ENCODE measurements at regions not wholly inside any gene's neighbourhood (a gene's known extent, or its start where the extent isn't known, plus 50 kb on each side); places are given as distances from the start of the nearest gene placed in this dataset.

DNA sequence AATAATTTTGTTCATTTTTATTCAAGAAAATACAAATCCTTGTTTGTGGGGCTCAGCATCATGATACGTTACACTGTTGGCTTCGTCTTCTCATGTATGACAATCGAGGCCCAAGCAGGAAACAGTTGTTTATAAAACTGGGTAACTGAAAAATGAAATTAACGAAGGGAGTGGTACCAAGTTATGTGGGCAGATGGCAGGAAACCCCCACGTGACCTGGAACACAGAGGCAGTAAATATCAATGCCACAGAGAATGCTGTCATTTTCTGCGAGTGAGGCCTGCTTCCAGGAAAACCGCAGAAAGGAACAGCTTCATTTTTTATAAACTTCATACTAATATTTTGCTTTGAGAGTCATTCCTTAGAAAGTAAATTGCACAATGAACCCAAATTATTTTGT lies 201.0 kb upstream of the ADARB2 start:
- no peak for ATAC-seq
- TF ChIP-seq, protein P1, sequence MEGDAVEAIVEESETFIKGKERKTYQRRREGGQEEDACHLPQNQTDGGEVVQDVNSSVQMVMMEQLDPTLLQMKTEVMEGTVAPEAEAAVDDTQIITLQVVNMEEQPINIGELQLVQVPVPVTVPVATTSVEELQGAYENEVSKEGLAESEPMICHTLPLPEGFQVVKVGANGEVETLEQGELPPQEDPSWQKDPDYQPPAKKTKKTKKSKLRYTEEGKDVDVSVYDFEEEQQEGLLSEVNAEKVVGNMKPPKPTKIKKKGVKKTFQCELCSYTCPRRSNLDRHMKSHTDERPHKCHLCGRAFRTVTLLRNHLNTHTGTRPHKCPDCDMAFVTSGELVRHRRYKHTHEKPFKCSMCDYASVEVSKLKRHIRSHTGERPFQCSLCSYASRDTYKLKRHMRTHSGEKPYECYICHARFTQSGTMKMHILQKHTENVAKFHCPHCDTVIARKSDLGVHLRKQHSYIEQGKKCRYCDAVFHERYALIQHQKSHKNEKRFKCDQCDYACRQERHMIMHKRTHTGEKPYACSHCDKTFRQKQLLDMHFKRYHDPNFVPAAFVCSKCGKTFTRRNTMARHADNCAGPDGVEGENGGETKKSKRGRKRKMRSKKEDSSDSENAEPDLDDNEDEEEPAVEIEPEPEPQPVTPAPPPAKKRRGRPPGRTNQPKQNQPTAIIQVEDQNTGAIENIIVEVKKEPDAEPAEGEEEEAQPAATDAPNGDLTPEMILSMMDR (IDR thresholded peaks at IDR 0.05) = no peak

DNA sequence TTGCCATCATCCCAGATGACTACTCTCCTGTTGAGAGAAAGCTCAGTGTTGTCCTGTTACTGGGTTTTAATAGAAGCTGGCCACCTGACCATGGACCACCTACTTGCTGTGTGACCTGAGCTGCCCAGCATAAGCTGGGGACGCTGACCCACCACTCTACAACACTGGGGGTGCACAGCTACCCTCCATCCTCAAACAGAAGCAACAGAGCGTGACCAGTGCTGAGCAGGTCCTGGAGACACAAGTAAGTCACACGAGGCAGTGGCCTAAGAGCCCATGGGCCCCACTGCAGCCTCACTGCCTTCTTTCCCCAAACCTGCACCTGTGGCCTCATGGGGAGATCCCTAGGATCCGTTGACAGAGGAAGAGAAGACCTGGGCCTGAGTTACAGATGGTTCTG lies 198.6 kb upstream of the ADARB2 start:
- intact Hi-C loops (cut with DNase I, micrococcal nuclease) = no loop called here
- Histone ChIP-seq H3K9me3 (peaks cover 10% of the 10 kb centered on the region), H3K36me3 (ENCODE audit: low read depth) (no peaks in the 10 kb centered on the region), H3K4me1 (ENCODE audit: low read depth) (no peaks in the 10 kb centered on the region), H3K4me3 (no peak overlapping the region)
- TF ChIP-seq, protein P1 (IDR thresholded peaks at IDR 0.05) = no peak
- DNase-seq = no peak
- no peak for ATAC-seq

More for the DNA sequence above, 201.0 kb upstream of the ADARB2 start:
- Histone ChIP-seq H3K4me1 (ENCODE audit: low read depth) (no peaks in the 10 kb centered on the region), H3K4me3 (no peak overlapping the region), H3K9me3 (peaks cover 14% of the 10 kb centered on the region), H3K36me3 (ENCODE audit: low read depth) (no peaks in the 10 kb centered on the region)
- no peak for DNase-seq
- intact Hi-C loops (cut with DNase I, micrococcal nuclease) = no loop called here

DNA sequence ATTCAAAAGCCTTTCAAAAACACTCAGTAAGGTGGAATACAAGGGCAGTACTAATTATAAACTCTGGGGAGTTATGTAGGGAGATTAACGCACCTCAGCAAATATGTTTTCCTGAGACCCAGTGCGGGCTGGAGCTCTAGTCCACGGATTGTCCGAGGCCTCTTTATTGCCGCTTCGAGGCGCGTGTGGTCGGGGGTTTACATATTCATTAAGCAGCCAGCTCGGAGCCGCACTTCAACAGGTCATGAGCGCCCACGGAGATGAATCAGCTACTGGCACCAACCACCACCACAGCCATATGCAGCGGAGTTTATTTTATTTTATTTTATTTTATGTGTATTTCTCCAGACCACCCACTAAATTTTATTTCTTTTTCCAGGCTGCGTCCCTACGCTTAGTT lies 195.9 kb upstream of the ADARB2 start:
- no peaks in the 10 kb centered on the region for H3K4me1 ChIP-seq (ENCODE audit: low read depth)
- no peaks in the 10 kb centered on the region for H3K9me3 ChIP-seq
- TF ChIP-seq, protein P1 (IDR thresholded peaks at IDR 0.05) = no peak
- H3K36me3 ChIP-seq (ENCODE audit: low read depth) = no peaks in the 10 kb centered on the region
- no peak for DNase-seq
- intact Hi-C loops (cut with DNase I, micrococcal nuclease) = no loop called here
- ATAC-seq = no peak
- H3K4me3 ChIP-seq = no peak overlapping the region

DNA sequence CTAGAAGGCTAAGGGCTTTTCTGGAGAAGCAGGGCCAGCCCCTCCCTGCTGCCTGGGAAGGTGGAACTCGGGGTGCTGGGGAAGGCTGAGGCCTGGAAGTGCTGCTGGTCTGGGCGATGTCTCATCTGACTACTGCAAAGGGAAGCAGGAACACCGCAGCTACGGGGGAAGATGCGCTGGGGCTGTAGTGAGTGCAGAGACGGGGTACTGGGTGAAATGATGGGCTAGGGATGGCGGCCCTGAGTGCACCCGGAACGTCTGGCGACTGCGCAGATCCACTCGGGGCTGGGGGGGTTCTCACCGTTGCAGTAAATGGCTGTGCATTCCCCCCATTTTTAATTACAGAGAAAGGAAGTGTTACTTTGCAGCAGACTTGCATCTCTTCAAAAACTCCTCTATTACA lies 195.4 kb upstream of the ADARB2 start:
- DNase-seq (no peak), ATAC-seq (no peak)
- TF ChIP-seq, protein P1 (IDR thresholded peaks at IDR 0.05) = no peak
- no peak overlapping the region for H3K4me3 ChIP-seq
- no peaks in the 10 kb centered on the region for H3K4me1 ChIP-seq (ENCODE audit: low read depth)
- intact Hi-C loops (cut with DNase I, micrococcal nuclease) = no loop called here
- no peaks in the 10 kb centered on the region for H3K9me3 ChIP-seq
- no peaks in the 10 kb centered on the region for H3K36me3 ChIP-seq (ENCODE audit: low read depth)

DNA sequence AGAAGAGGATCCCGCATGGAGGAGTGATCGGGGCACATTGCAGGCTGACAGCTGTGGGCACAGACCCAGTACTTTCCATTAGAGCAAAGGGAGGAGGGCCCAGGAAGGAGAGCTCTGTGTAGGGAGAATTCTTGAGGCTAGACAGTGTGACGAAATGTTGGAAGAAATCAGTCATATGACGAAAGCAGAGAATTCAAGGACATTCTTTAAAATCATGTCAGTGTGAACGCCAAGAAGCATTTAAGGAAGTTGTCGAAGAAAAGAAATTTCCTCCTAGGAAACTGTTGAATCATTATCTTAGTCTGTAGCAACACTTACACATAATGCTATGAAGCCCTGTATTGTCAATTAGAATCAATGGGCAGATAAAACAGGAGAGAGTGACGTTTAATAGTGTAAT lies 191.3 kb upstream of the ADARB2 start:
- DNase-seq (no peak), ATAC-seq (no peak)
- intact Hi-C loops (cut with DNase I, micrococcal nuclease) = no loop called here
- TF ChIP-seq, protein P1 (IDR thresholded peaks at IDR 0.05) = no peak
- Histone ChIP-seq H3K4me1 (ENCODE audit: low read depth) (no peaks in the 10 kb centered on the region), H3K9me3 (peaks cover 3% of the 10 kb centered on the region), H3K36me3 (ENCODE audit: low read depth) (no peaks in the 10 kb centered on the region), H3K4me3 (no peak overlapping the region)

DNA sequence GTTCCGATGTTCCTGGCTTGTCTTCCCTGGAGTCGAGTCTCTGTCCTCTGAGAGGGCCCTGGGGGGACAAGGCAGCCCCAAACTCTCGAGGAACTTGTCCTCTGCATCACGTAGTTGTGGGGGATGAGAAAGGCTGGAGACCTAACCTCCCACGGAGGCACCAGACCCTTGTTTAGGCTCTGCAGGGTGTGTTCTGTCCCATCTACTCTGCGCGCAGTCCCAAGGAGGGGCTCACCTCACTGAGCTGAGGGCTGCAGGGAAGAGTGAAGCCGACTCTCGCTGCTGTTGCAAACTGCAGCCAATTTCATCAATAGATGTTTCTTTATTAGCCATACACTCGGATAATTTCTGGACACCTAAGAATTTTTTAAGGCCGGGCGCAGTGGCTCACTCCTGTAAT lies 186.7 kb upstream of the ADARB2 start:
- Histone ChIP-seq H3K9me3 (peaks cover 12% of the 10 kb centered on the region), H3K4me3 (no peak overlapping the region), H3K36me3 (ENCODE audit: low read depth) (no peaks in the 10 kb centered on the region), H3K4me1 (ENCODE audit: low read depth) (no peaks in the 10 kb centered on the region)
- DNase-seq = no peak
- no peak for ATAC-seq
- TF ChIP-seq, protein P1 (IDR thresholded peaks at IDR 0.05) = no peak
- intact Hi-C loops (cut with DNase I, micrococcal nuclease) = no loop called here

All from mucosa of descending colon (tissue), 3 donors.